HG02623 (cell line): ENCODE measurements at regions not wholly inside any gene's neighbourhood (a gene's known extent, or its start where the extent isn't known, plus 50 kb on each side); places are given as distances from the start of the nearest gene placed in this dataset.

ENCODE experiments used
- ATAC-seq: cut with Tn5 transposase; IDR thresholded peaks from one replicate; pipeline ENCODE4 v1.9.1; 2021; ENCODE audit warnings: moderate library complexity; ENCODE audit not compliant: unreplicated experiment

GRCh38 chr4:38581426-38582106 lies 82.4 kb upstream of the KLF3 start:
- no peak for ATAC-seq

- no peak for ATAC-seq
Measured at GRCh38 chr4:38582445-38582844, 81.6 kb upstream of the KLF3 start.

GRCh38 chr4:38582889-38583470 lies 81.0 kb upstream of the KLF3 start:
- ATAC-seq: no peak

GRCh38 chr4:38585871-38586270 lies 78.1 kb upstream of the KLF3 start:
- ATAC-seq: no peak

GRCh38 chr4:38587106-38587505 lies 76.9 kb upstream of the KLF3 start:
- ATAC-seq: no peak

- no peak for ATAC-seq
Measured at GRCh38 chr4:38590046-38590445, 74.0 kb upstream of the KLF3 start.

- no peak for ATAC-seq
Measured at GRCh38 chr4:38591617-38592337, 72.2 kb upstream of the KLF3 start.

- ATAC-seq: no peak
Measured at GRCh38 chr4:38598489-38598888, 65.5 kb upstream of the KLF3 start.

- ATAC-seq: no peak
Measured at GRCh38 chr4:38600575-38600974, 63.4 kb upstream of the KLF3 start.

- ATAC-seq: no peak
Measured at GRCh38 chr4:38601244-38601915, 62.6 kb upstream of the KLF3 start.

GRCh38 chr4:38601916-38602291 lies 62.1 kb upstream of the KLF3 start:
- no peak for ATAC-seq

GRCh38 chr4:38603652-38604051 lies 60.3 kb upstream of the KLF3 start:
- no peak for ATAC-seq

GRCh38 chr4:38605181-38605752 lies 58.7 kb upstream of the KLF3 start:
- no peak for ATAC-seq

- ATAC-seq: no peak
Measured at GRCh38 chr4:38605753-38606586, 58.0 kb upstream of the KLF3 start.

GRCh38 chr4:38606587-38606905 lies 57.5 kb upstream of the KLF3 start:
- ATAC-seq: no peak

- ATAC-seq: no peak
Measured at GRCh38 chr4:38609614-38610013, 54.4 kb upstream of the KLF3 start.

GRCh38 chr4:38610521-38610920 lies 53.5 kb upstream of the KLF3 start:
- no peak for ATAC-seq

GRCh38 chr4:38610966-38611431 lies 53.0 kb upstream of the KLF3 start:
- no peak for ATAC-seq

GRCh38 chr4:38611676-38612075 lies 52.3 kb upstream of the KLF3 start:
- no peak for ATAC-seq

GRCh38 chr4:38612646-38613414 lies 51.2 kb upstream of the KLF3 start:
- ATAC-seq: no peak
